ENCODE measurements at regions not wholly inside any gene's neighbourhood (a gene's known extent, or its start where the extent isn't known, plus 50 kb on each side); places are given as distances from the start of the nearest gene placed in this dataset.
A peak's percentile ranks its signal among the peaks of the same experiment; 100 is the strongest.

DNA sequence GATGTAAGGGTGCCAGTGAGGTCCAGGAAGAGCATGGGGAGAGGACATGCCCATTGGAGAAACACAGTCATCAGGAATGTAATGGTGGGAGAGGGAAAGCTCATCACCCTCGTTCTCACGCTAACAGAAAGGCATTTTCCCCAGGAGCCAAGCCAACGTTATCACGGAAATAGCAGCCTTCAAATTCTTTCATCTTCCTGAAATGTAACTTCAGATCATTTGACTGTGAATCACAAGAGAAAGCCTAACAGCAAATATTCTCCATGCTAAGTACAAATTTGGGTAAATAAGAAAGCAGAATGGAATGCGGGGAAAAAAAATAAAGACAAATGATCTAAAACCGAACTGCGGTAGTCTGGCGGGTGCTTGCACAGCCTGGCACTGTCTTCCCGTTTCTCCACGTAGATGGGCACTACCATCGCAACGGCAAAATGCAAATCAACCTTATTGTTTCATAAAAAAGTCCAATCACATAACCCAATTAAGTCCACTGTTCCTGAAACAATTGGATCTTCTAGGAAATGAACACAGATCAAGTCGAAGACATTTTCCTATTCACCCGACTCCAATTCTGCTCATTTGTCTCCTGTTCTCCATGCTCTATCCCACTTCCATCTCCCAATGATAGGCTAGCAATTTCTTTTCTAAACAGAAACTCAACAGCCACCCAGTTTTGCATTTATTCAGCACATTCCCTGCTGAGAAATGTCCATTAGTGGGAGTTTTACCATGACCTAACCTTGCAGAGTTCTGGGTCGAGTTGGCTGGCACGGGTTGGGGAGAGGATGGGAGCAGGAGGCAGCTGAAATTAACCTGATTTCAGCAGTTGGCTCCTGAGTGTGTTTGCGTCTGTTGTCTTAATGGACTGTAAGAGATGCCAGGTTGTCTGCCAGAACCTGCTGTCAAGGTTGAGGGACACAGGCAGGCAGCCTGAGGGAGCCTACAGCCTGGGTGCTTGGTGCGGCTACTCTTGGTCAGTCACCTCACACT is 74.6 kb upstream of the FRMD4A start:
- Histone ChIP-seq H3K4me2 (ENCODE audit: insufficient read depth, low read length, poor library complexity, severe bottlenecking) (no peak overlapping the region), H2AK5ac (ENCODE audit: low read depth, low read length) (no peak overlapping the region), H2AFZ (ENCODE audit: low read length) (no peak overlapping the region), H2BK15ac (ENCODE audit: low read length) (no peak overlapping the region), H2BK120ac (ENCODE audit: low read depth, low read length) (no peak overlapping the region), H3K27me3 (ENCODE audit: control insufficient read depth in 3 of 3, insufficient read depth in 3 of 3, low read depth in 1 of 3, low read length in 3 of 3) (no peaks in the 10 kb centered on the region), H3K4me3 (ENCODE audit: low read length in 2 of 2) (no peak overlapping the region), H3K18ac (ENCODE audit: low read length) (peak overlapping the region; percentile 11), H3K36me3 (replicated peaks in 1 of 2; ENCODE audit: control insufficient read depth in 2 of 2, insufficient read depth in 2 of 2, low read length in 2 of 2) (no peaks in the 10 kb centered on the region), H2BK5ac (ENCODE audit: low read length) (no peak overlapping the region), H3K79me1 (ENCODE audit: low read depth, low read length) (no peaks in the 10 kb centered on the region), H4K8ac (ENCODE audit: low read depth, low read length) (no peak overlapping the region), H3K23ac (ENCODE audit: low read depth, low read length, poor library complexity) (no peak overlapping the region), H2BK12ac (ENCODE audit: low read length) (no peak overlapping the region), H3K9me3 (replicated peaks in 1 of 2; ENCODE audit: control insufficient read depth in 2 of 2, insufficient read depth in 1 of 2, low read depth in 1 of 2, low read length in 2 of 2) (no peaks in the 10 kb centered on the region), H3K4ac (ENCODE audit: low read length) (no peak overlapping the region), H4K91ac (ENCODE audit: low read depth, low read length, poor library complexity) (no peak overlapping the region), H3K9ac (ENCODE audit: low read depth, low read length, poor library complexity) (no peak overlapping the region), H3K27ac (replicated peaks; ENCODE audit: low read length) (no peak overlapping the region), H3K14ac (ENCODE audit: low read length) (peak overlapping the region; percentile 25), H3K4me1 (ENCODE audit: control insufficient read depth in 2 of 2, insufficient read depth in 1 of 2, low read depth in 1 of 2, low read length in 2 of 2) (no peaks in the 10 kb centered on the region)
- no CpG with 5 or more reads among the region's 18 CpGs for WGBS, 2 donors (ENCODE audit: extremely low coverage in 2 of 2, insufficient read length in 2 of 2, insufficient replicate concordance in 1 of 2)
- DNase-seq (ENCODE audit: low spot score) = no peak

GRCh38 chr10:14403881-14404623 is 73.3 kb upstream of the FRMD4A start:
- Histone ChIP-seq H3K36me3 (replicated peaks in 1 of 2; ENCODE audit: control insufficient read depth in 2 of 2, insufficient read depth in 2 of 2, low read length in 2 of 2) (no peaks in the 10 kb centered on the region), H3K9me3 (replicated peaks in 1 of 2; ENCODE audit: control insufficient read depth in 2 of 2, insufficient read depth in 1 of 2, low read depth in 1 of 2, low read length in 2 of 2) (no peaks in the 10 kb centered on the region), H3K4ac (ENCODE audit: low read length) (no peak overlapping the region), H3K4me2 (ENCODE audit: insufficient read depth, low read length, poor library complexity, severe bottlenecking) (no peak overlapping the region), H3K4me3 (ENCODE audit: low read length in 2 of 2) (no peak overlapping the region), H3K18ac (ENCODE audit: low read length) (no peak overlapping the region), H4K91ac (ENCODE audit: low read depth, low read length, poor library complexity) (no peak overlapping the region), H3K27ac (replicated peaks; ENCODE audit: low read length) (no peak overlapping the region), H3K9ac (ENCODE audit: low read depth, low read length, poor library complexity) (no peak overlapping the region), H2AFZ (ENCODE audit: low read length) (peak overlapping the region; percentile 51), H3K79me1 (ENCODE audit: low read depth, low read length) (no peaks in the 10 kb centered on the region), H2BK120ac (ENCODE audit: low read depth, low read length) (no peak overlapping the region), H4K8ac (ENCODE audit: low read depth, low read length) (no peak overlapping the region), H3K27me3 (ENCODE audit: control insufficient read depth in 3 of 3, insufficient read depth in 3 of 3, low read depth in 1 of 3, low read length in 3 of 3) (no peaks in the 10 kb centered on the region), H3K14ac (ENCODE audit: low read length) (no peak overlapping the region), H2BK12ac (ENCODE audit: low read length) (no peak overlapping the region), H3K23ac (ENCODE audit: low read depth, low read length, poor library complexity) (no peak overlapping the region), H3K4me1 (ENCODE audit: control insufficient read depth in 2 of 2, insufficient read depth in 1 of 2, low read depth in 1 of 2, low read length in 2 of 2) (no peaks in the 10 kb centered on the region), H2BK15ac (ENCODE audit: low read length) (no peak overlapping the region), H2AK5ac (ENCODE audit: low read depth, low read length) (no peak overlapping the region), H2BK5ac (ENCODE audit: low read length) (no peak overlapping the region)
- no CpG with 5 or more reads among the region's 8 CpGs for WGBS, 2 donors (ENCODE audit: extremely low coverage in 2 of 2, insufficient read length in 2 of 2, insufficient replicate concordance in 1 of 2)
- no peak for DNase-seq (ENCODE audit: low spot score)

DNA sequence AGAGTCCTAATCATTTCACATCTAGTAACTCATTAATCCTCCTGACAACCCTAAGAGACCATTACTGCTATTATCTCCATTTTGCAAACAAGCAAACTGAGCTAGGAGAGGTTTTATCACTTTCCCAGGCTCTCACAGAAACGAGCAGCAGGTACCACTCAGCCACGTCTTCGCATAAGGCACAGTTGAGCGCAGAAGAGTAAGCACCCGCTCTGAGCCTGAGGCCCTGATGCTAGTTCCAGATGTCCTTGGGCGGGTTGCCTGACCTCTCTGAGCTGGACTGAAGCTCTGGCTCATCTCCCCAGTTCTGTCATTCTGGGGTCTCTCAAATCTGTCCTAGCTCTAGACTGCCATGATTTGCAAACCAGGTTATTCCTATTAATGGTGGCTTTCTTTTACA is 72.6 kb upstream of the FRMD4A start:
- H3K9ac ChIP-seq (ENCODE audit: low read depth, low read length, poor library complexity) = no peak overlapping the region
- no peak overlapping the region for H2BK120ac ChIP-seq (ENCODE audit: low read depth, low read length)
- WGBS, 2 donors (ENCODE audit: extremely low coverage in 2 of 2, insufficient read length in 2 of 2, insufficient replicate concordance in 1 of 2) = no CpG with 5 or more reads among the region's 6 CpGs
- H2BK5ac ChIP-seq (ENCODE audit: low read length) = no peak overlapping the region
- peak overlapping the region; percentile 51 for H2AFZ ChIP-seq (ENCODE audit: low read length)
- no peaks in the 10 kb centered on the region for H3K79me1 ChIP-seq (ENCODE audit: low read depth, low read length)
- H3K18ac ChIP-seq (ENCODE audit: low read length) = no peak overlapping the region
- no peak overlapping the region for H3K23ac ChIP-seq (ENCODE audit: low read depth, low read length, poor library complexity)
- H3K14ac ChIP-seq (ENCODE audit: low read length) = no peak overlapping the region
- no peak overlapping the region for H2BK15ac ChIP-seq (ENCODE audit: low read length)
- H3K9me3 ChIP-seq (replicated peaks in 1 of 2; ENCODE audit: control insufficient read depth in 2 of 2, insufficient read depth in 1 of 2, low read depth in 1 of 2, low read length in 2 of 2) = no peaks in the 10 kb centered on the region
- H4K8ac ChIP-seq (ENCODE audit: low read depth, low read length) = no peak overlapping the region
- no peak overlapping the region for H3K4me3 ChIP-seq (ENCODE audit: low read length in 2 of 2)
- no peak overlapping the region for H2AK5ac ChIP-seq (ENCODE audit: low read depth, low read length)
- H3K27me3 ChIP-seq (ENCODE audit: control insufficient read depth in 3 of 3, insufficient read depth in 3 of 3, low read depth in 1 of 3, low read length in 3 of 3) = no peaks in the 10 kb centered on the region
- H3K4me2 ChIP-seq (ENCODE audit: insufficient read depth, low read length, poor library complexity, severe bottlenecking) = no peak overlapping the region
- no peaks in the 10 kb centered on the region for H3K36me3 ChIP-seq (replicated peaks in 1 of 2; ENCODE audit: control insufficient read depth in 2 of 2, insufficient read depth in 2 of 2, low read length in 2 of 2)
- H2BK12ac ChIP-seq (ENCODE audit: low read length) = no peak overlapping the region
- H3K27ac ChIP-seq (replicated peaks; ENCODE audit: low read length) = no peak overlapping the region
- DNase-seq (ENCODE audit: low spot score) = no peak
- H4K91ac ChIP-seq (ENCODE audit: low read depth, low read length, poor library complexity) = no peak overlapping the region
- H3K4me1 ChIP-seq (ENCODE audit: control insufficient read depth in 2 of 2, insufficient read depth in 1 of 2, low read depth in 1 of 2, low read length in 2 of 2) = no peaks in the 10 kb centered on the region
- no peak overlapping the region for H3K4ac ChIP-seq (ENCODE audit: low read length)

GRCh38 chr10:14399641-14400040 is 68.9 kb upstream of the FRMD4A start:
- no peaks in the 10 kb centered on the region for H3K27me3 ChIP-seq (ENCODE audit: control insufficient read depth in 3 of 3, insufficient read depth in 3 of 3, low read depth in 1 of 3, low read length in 3 of 3)
- no peak overlapping the region for H3K4me2 ChIP-seq (ENCODE audit: insufficient read depth, low read length, poor library complexity, severe bottlenecking)
- no peak for DNase-seq (ENCODE audit: low spot score)
- H3K4ac ChIP-seq (ENCODE audit: low read length) = no peak overlapping the region
- H2BK120ac ChIP-seq (ENCODE audit: low read depth, low read length) = no peak overlapping the region
- no peaks in the 10 kb centered on the region for H3K79me1 ChIP-seq (ENCODE audit: low read depth, low read length)
- peaks cover 0 to under 1% of the 10 kb centered on the region in 2 donors for H3K9me3 ChIP-seq (replicated peaks in 1 of 2; ENCODE audit: control insufficient read depth in 2 of 2, insufficient read depth in 1 of 2, low read depth in 1 of 2, low read length in 2 of 2)
- no peak overlapping the region for H2BK5ac ChIP-seq (ENCODE audit: low read length)
- H3K23ac ChIP-seq (ENCODE audit: low read depth, low read length, poor library complexity) = no peak overlapping the region
- H3K4me3 ChIP-seq (ENCODE audit: low read length in 2 of 2) = no peak overlapping the region
- H4K91ac ChIP-seq (ENCODE audit: low read depth, low read length, poor library complexity) = no peak overlapping the region
- no peak overlapping the region for H2AFZ ChIP-seq (ENCODE audit: low read length)
- H3K9ac ChIP-seq (ENCODE audit: low read depth, low read length, poor library complexity) = no peak overlapping the region
- no peaks in the 10 kb centered on the region for H3K36me3 ChIP-seq (replicated peaks in 1 of 2; ENCODE audit: control insufficient read depth in 2 of 2, insufficient read depth in 2 of 2, low read length in 2 of 2)
- no peak overlapping the region for H4K8ac ChIP-seq (ENCODE audit: low read depth, low read length)
- no peak overlapping the region for H2BK12ac ChIP-seq (ENCODE audit: low read length)
- no peak overlapping the region for H3K18ac ChIP-seq (ENCODE audit: low read length)
- H3K4me1 ChIP-seq (ENCODE audit: control insufficient read depth in 2 of 2, insufficient read depth in 1 of 2, low read depth in 1 of 2, low read length in 2 of 2) = peaks cover 0 to 2% of the 10 kb centered on the region in 2 donors
- no peak overlapping the region for H2BK15ac ChIP-seq (ENCODE audit: low read length)
- H2AK5ac ChIP-seq (ENCODE audit: low read depth, low read length) = no peak overlapping the region
- no peak overlapping the region for H3K27ac ChIP-seq (replicated peaks; ENCODE audit: low read length)
- no CpG with 5 or more reads among the region's 3 CpGs for WGBS, 2 donors (ENCODE audit: extremely low coverage in 2 of 2, insufficient read length in 2 of 2, insufficient replicate concordance in 1 of 2)
- no peak overlapping the region for H3K14ac ChIP-seq (ENCODE audit: low read length)
